Muscle of leg (tissue), 3 donors: ENCODE measurements at regions not wholly inside any gene's neighbourhood (a gene's known extent, or its start where the extent isn't known, plus 50 kb on each side); places are given as distances from the start of the nearest gene placed in this dataset.
"Not testable (repeated sequence)": the region's sequence is repeated elsewhere in the genome, so short reads cannot be mapped to it uniquely, and the experiment has no call there.

Experiments
- DNase-seq: peaks from one replicate; pipeline ENCODE4 v3.0.0; 2013
- H3K27ac ChIP-seq: one replicate; pipeline ENCODE4 v1.5.1; 2013; ENCODE audit warnings: mild to moderate bottlenecking, low read length, control low read depth
- H3K27me3 ChIP-seq: one replicate; pipeline ENCODE4 v1.6.1; 2013; ENCODE audit warnings: low read length; ENCODE audit not compliant: control insufficient read depth, insufficient read depth
- H3K36me3 ChIP-seq: one replicate; pipeline ENCODE4 v1.6.1; 2013; ENCODE audit warnings: low read length; ENCODE audit not compliant: control insufficient read depth, insufficient read depth
- H3K4me1 ChIP-seq: one replicate; pipeline ENCODE4 v1.6.1; 2013; ENCODE audit warnings: low read length; ENCODE audit not compliant: control insufficient read depth, insufficient read depth
- H3K4me3 ChIP-seq: one replicate; pipeline ENCODE4 v1.5.1; 2013; ENCODE audit warnings: low read length, control low read depth
- H3K9me3 ChIP-seq: replicated peaks from 2 replicates; pipeline ENCODE4 v1.6.1; 2013; ENCODE audit warnings: low read depth, low read length; ENCODE audit not compliant: control insufficient read depth
- WGBS: methylation state at CpG from one replicate; pipeline ENCODE4 v1.1.5; 2013; ENCODE audit warnings: missing lambda C conversion rate; ENCODE audit not compliant: insufficient coverage; 5-methylcytosine and 5-hydroxymethylcytosine counted together

DNA sequence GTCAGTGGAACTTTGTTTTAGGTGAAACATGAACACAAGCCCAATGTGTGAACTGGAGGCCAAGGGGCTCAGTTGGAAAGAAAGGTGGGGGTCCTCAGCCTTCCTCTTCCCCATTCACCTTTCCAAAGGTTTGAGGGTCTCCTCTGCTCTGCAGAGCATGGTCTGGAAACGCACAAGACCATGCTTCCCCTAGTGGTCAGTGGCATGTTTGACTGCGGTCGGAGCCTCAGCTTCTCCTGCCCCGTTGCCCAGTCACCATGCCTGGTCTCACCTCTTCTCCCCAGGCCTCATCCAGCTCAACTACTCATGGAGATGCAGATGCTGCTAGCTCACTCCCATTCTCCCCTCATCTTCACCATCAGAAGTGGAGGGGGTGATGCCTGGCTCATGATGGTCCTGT is 340.3 kb downstream of the GADD45G start:
- no peak for DNase-seq
- Histone ChIP-seq H3K36me3 (no peaks in the 10 kb centered on the region), H3K27ac (no peak overlapping the region), H3K4me3 (no peak overlapping the region), H3K9me3 (no peaks in the 10 kb centered on the region), H3K4me1 (peaks cover 16% of the 10 kb centered on the region), H3K27me3 (peaks cover 11% of the 10 kb centered on the region)
- WGBS, result 90% methylated on average over 2 of the region's 4 CpGs

DNA sequence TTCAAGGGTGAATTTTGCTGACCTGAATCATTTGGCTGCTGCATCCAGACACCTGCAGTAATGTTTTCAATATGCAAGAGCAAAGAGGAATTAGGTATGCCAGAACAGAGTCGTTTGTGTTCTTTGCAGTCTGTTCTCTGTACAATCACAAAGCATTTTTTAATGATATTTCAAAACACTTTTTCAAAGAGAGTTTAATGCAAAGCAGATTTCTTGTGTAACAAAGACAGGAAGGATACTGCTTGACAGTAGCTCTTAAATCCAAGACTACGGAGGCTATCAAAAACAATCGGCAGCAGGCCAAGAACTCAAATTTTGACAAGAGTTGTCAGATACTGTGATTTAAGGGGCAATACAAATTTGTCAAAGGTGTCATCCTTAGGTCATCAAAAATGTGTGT is 341.9 kb downstream of the GADD45G start:
- no peaks in the 10 kb centered on the region for H3K9me3 ChIP-seq
- no peak overlapping the region for H3K27ac ChIP-seq
- DNase-seq, result no peak
- no peaks in the 10 kb centered on the region for H3K36me3 ChIP-seq
- peaks cover 13% of the 10 kb centered on the region for H3K27me3 ChIP-seq
- no peak overlapping the region for H3K4me3 ChIP-seq
- H3K4me1 ChIP-seq, result peaks cover 13% of the 10 kb centered on the region
- WGBS, result 15% methylated on average over 2 of the region's 3 CpGs

DNA sequence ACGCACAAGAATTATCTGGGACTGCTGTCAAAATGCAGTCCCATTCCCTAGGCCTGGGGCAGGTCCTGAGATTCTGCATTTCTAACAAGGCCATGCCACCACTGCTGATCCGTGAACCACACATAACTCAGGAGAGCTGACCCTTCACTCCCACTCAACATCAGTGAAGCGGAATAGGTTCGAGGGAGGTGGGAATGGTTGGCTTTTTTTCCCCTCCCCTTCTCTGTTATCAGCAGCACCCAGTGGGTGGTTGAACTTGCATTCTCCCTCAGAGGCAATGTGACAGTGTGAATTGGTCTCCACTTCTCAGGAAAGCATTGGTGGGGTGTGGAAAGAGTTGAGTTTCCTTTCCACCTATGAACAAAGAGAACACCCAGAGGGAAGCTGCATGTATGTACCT is 344.3 kb downstream of the GADD45G start:
- DNase-seq, result no peak
- Histone ChIP-seq H3K4me1 (peaks cover 7% of the 10 kb centered on the region), H3K4me3 (no peak overlapping the region), H3K27ac (no peak overlapping the region), H3K36me3 (no peaks in the 10 kb centered on the region), H3K9me3 (no peaks in the 10 kb centered on the region), H3K27me3 (peaks cover 4% of the 10 kb centered on the region)
- 100% methylated on average over 1 of the region's 4 CpGs for WGBS

GRCh38 chr9:89951675-89952074 is 346.9 kb downstream of the GADD45G start:
- Histone ChIP-seq H3K4me3 (no peak overlapping the region), H3K4me1 (peaks cover 15% of the 10 kb centered on the region), H3K9me3 (no peaks in the 10 kb centered on the region), H3K27ac (no peak overlapping the region), H3K27me3 (peaks cover 2% of the 10 kb centered on the region), H3K36me3 (no peaks in the 10 kb centered on the region)
- WGBS, result 67% methylated on average over 1 of the region's 4 CpGs
- DNase-seq, result no peak

DNA sequence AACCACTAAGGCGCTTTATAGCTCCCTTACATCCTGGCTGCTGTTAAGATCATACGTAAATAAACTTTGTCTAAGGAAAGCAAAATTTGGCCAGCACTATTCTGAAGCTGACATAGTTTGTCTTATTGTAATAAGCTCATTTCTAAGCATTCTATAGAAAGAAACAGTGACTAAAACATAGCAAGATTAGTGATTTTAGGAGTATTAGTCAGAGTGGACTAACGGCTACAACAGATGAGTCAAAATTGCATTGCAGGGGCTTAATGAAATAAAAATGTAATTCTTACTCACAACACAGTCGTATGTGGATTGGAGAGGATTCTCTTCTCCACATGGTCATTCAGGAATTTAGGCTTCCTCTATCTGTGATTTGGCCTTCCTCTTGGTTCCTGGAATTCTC is 347.6 kb downstream of the GADD45G start:
- no peak for DNase-seq
- Histone ChIP-seq H3K4me1 (peaks cover 22% of the 10 kb centered on the region), H3K36me3 (no peaks in the 10 kb centered on the region), H3K27ac (no peak overlapping the region), H3K27me3 (peaks cover 2% of the 10 kb centered on the region), H3K9me3 (no peaks in the 10 kb centered on the region), H3K4me3 (no peak overlapping the region)
- WGBS, result no CpG with 5 or more reads among the region's 4 CpGs

GRCh38 chr9:89953263-89953662 is 348.5 kb downstream of the GADD45G start:
- not testable (repeated sequence) for DNase-seq, H3K27ac ChIP-seq, H3K36me3 ChIP-seq, H3K9me3 ChIP-seq, H3K4me3 ChIP-seq, H3K27me3 ChIP-seq
- WGBS, result no CpG with 5 or more reads among the region's 4 CpGs
- H3K4me1 ChIP-seq, result peaks cover 22% of the 10 kb centered on the region

DNA sequence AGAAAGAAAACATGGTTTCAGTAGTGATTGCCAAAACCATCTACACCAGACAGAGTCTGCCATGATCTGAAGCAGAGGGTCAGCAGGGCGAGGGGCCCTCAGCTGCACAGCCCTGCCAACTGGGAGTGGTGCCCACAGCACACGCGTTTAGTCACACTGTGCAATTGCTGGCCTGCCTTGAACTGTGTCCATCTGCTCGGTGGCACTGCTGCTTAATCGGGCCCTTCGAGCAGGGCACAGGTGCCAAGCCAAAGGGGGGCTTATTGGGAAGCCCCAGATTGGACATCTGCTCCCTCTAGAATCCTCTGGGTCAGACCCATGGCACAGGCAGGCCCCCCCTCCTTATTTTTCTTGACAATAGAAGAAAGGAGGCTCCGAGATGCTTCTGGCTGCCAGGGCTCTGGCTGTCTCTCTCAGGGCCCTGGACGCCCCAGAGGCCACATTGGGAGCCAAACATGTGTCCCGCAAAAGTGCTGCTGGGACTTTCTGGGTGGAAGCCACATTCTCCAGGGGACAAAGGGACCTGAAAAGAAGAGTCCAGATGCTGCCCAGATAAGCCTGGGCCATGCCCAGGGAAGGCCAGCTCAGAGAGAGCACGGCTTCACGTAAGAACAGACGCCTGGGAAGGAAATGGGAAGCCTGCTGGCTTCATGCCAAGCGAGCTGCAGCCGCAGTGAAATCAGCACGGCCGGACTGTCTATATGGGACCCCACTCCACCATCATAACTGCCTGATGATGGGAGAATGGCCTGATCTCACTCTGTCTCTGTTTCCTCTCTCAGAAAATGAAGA is 349.2 kb downstream of the GADD45G start:
- Histone ChIP-seq H3K27ac (no peak overlapping the region), H3K27me3 (peaks cover 2% of the 10 kb centered on the region), H3K9me3 (no peaks in the 10 kb centered on the region), H3K4me3 (no peak overlapping the region), H3K36me3 (no peaks in the 10 kb centered on the region), H3K4me1 (peaks cover 22% of the 10 kb centered on the region)
- 33% methylated on average over 9 of the region's 16 CpGs for WGBS
- DNase-seq, result peak; percentile 80

- Histone ChIP-seq H3K36me3 (no peaks in the 10 kb centered on the region), H3K9me3 (no peaks in the 10 kb centered on the region), H3K4me3 (no peak overlapping the region), H3K27me3 (peaks cover 2% of the 10 kb centered on the region), H3K4me1 (peaks cover 22% of the 10 kb centered on the region), H3K27ac (no peak overlapping the region)
- WGBS, result 63% methylated on average over 2 of the region's 2 CpGs
- no peak for DNase-seq
These were observed 350.3 kb downstream of the GADD45G start for GRCh38 chr9:89955144-89955543.

- peaks cover 22% of the 10 kb centered on the region for H3K4me1 ChIP-seq
- no peaks in the 10 kb centered on the region for H3K36me3 ChIP-seq
- WGBS, result 80% methylated on average over 1 of the region's 1 CpG
- H3K27ac ChIP-seq, result no peak overlapping the region
- peaks cover 2% of the 10 kb centered on the region for H3K27me3 ChIP-seq
- DNase-seq, result no peak
- no peaks in the 10 kb centered on the region for H3K9me3 ChIP-seq
- no peak overlapping the region for H3K4me3 ChIP-seq
These were observed 350.8 kb downstream of the GADD45G start for GRCh38 chr9:89955626-89956025.

- DNase-seq, result no peak
- no peaks in the 10 kb centered on the region for H3K27me3 ChIP-seq
- H3K36me3 ChIP-seq, result no peaks in the 10 kb centered on the region
- no peak overlapping the region for H3K27ac ChIP-seq
- H3K9me3 ChIP-seq, result no peaks in the 10 kb centered on the region
- no CpG with 5 or more reads among the region's 5 CpGs for WGBS
- peaks cover 27% of the 10 kb centered on the region for H3K4me1 ChIP-seq
- H3K4me3 ChIP-seq, result no peak overlapping the region
These were observed 351.5 kb downstream of the GADD45G start for GRCh38 chr9:89956331-89956730.

GRCh38 chr9:89956907-89957306 is 352.1 kb downstream of the GADD45G start:
- no peaks in the 10 kb centered on the region for H3K27me3 ChIP-seq
- no peak overlapping the region for H3K4me3 ChIP-seq
- no peak overlapping the region for H3K27ac ChIP-seq
- 17% methylated on average over 1 of the region's 3 CpGs for WGBS
- DNase-seq, result peak; percentile 22
- H3K36me3 ChIP-seq, result no peaks in the 10 kb centered on the region
- H3K9me3 ChIP-seq, result no peaks in the 10 kb centered on the region
- peaks cover 33% of the 10 kb centered on the region for H3K4me1 ChIP-seq
